GM18502 (cell line): ENCODE measurements at regions not wholly inside any gene's neighbourhood (a gene's known extent, or its start where the extent isn't known, plus 50 kb on each side); places are given as distances from the start of the nearest gene placed in this dataset.

Experiments used
- ATAC-seq: cut with Tn5 transposase; IDR thresholded peaks from one replicate; pipeline ENCODE4 v1.9.1; 2021; ENCODE audit warnings: mild to moderate bottlenecking; ENCODE audit not compliant: unreplicated experiment, poor library complexity

DNA sequence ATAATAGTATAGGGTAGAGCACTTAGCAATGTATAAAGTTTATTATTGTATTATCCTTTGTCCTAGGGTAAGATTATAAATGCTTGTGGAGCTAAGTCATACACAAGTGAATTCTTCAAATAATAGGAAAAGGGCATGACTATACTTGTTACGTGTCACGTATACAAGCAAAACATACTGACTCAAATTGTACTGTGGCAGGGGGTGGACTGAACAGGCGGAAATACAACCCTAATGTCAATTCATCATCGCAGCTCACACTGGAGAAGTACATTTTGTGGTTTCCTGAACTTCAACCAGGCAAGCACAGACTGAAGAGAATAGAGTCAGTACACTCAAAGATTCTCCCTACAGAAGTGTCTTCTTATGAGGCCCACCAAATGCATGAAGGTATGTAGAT, 201.0 kb downstream of the MBD2 start:
- ATAC-seq, result no peak

DNA sequence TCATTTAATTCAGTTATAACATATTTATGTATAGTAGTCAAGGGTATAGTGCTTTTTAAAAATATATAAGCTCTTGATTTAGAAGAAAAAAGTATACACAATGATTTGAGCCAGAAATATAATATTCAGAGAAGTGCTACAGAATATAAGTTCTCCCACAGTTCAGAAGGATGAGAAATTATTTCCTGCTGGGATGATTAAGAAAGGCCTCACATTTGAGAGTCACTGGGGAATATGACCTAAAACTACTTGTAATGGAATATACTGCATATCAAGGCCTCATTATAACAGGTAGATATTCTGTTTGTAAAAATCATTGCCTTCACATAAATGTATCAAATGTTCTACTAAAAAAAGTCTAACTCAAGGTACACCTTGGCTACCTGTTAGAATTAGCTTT, 203.5 kb downstream of the MBD2 start:
- ATAC-seq, result no peak

DNA sequence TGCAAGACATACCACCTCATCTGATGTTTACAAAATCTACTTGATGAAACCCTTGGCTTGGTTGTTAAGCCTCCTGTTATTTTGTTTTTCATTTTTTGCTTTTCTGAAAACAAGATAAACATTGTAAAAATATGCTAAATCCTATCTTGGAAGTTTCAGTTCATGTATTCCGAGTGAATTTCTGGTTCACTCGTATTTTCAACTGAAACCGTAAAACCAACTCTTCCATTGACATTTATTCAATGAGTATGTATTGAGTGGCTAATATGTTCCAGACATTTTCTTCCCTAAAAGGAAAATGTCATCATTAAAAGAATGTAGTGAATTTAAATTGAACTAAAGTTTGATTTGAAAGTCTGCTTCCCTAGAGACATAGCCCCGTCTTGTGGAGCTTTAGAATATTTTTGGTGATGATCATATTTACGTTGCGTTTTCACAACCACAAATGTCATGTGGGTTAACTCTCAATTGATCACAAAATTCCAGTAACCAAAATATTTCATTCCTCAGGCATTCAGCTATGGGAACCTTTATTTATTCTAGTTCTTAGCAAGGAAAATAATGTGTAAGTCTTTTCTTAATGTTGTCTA, 204.2 kb downstream of the MBD2 start:
- no peak for ATAC-seq

DNA sequence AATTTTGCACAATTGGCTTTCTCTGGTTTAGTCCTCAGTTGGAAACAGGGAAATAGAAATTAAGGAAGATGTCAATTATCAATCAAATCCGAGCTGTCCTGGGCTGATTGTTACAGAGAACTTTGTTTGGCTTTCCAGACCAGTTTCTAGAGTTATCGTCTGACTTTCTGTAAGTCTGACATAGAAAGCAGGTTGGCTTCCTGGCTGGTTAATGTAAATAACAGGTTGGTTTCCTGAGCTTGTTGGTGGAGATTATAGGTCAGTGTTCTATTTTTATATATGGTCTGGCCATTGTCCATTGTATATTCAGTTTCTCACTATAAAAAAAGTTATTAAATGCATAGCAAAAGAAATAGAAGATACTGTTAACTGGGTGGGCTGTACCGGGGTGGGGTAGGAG, 204.8 kb downstream of the MBD2 start:
- no peak for ATAC-seq

DNA sequence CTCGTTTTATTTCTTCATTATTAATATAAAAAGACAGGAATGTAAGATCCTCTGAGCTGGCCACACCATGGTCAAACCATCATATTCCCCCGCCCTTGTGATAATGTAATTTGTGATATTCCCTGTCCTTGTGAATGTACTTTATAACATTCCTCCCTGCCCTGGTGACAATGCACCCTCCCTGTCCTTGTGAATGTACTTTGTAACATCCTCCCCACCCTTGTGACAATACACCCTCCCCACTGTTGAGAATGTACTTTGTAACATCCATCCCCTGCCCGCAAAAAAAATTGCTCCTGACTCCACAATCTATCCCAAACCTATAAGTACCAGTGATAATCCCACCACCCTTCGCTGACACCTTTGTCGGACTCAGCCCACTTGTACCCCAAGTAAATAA, 211.0 kb downstream of the MBD2 start:
- ATAC-seq, result no peak

DNA sequence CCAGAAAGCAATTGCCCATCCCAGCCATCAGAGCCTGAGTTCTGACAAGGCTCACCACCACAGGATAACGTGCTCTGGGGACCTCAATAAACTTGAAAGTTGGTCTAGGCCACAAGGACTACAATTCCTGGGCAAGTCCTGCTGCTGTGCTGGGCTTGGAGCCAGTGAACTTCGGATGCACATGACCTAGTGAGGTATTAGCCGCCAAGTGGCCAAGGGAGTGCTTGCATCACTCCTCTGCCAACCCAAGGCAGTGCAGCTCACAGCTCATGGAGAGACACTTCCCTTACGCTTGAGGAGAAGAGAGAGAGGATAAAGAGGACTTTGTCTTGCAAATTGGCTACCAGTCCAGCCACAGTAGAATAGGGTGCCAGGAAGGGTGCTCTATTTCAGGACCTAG, 219.6 kb downstream of the MBD2 start:
- ATAC-seq, result no peak

DNA sequence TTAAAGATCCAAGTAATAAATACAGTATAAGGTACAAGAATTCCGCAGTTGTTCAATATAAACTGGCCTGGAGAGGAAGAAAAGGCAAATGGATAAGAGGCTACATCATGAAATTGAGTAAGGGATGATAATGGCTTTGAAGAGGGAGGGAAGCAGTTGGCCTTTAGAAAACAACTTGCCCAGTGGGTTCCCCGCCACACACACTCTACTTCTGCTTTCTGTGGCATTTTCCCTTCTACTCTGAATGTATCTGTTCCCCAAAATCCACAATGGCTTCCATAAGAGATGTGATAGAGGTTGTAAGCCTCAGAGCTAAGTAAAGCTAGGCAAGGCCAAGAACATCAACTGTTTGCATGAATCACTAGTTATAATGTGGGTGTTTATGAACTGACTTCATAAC, 221.3 kb downstream of the MBD2 start:
- ATAC-seq, result no peak

DNA sequence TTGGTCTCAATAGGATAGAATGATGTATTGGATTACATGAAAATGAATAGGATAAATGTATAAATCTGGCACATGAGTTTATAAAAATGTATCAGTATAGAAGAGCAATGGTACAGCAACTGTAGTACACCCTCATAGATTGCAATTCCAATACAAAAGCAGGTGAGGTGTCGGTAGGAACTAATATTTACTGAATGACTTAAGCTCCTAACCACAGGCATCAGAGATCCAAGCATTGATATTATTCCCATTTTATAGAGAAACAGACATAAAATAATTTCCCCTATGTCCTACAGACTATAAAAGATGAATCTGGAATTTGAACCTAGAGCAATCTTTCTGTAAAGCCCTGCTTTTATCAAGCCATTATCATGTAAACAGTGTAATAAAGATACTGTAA, 227.4 kb downstream of the MBD2 start:
- ATAC-seq, result no peak

DNA sequence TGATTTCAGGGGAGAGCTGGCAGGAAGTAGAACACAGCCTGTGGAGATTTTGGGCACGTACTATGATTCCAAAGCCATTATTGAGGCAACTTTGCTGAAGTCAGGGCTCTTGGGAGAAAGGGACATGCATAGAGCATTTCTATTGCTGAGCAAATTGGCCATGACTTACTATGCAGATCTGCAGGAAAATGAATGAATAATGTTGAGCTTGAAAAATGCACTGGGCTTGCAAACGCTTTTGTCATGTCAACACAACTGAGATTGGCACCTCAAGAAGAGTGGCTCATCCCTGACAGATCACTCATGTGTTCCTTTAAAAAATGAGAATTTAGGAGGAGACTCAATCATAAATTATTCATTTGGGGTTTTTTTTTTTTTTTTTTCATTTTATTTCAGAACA, 230.5 kb downstream of the MBD2 start:
- ATAC-seq, result no peak

DNA sequence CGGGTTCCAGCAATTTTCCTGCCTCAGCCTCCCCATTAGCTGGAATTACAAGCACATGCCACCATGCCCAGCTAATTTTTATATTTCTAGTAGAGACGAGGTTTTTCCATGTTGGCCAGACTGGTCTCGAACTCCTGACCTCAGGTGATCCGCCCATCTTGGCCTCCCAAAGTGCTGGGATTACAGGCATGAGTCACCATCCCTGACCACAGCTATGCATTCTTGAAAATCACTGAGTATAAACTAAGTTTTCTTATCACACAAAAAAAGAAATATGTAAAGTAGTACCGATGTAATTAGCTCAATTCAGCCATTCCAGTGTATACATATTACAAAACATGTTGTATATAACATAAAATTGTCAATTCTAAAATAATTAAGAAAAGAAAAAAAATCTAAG, 232.7 kb downstream of the MBD2 start:
- ATAC-seq, result no peak

DNA sequence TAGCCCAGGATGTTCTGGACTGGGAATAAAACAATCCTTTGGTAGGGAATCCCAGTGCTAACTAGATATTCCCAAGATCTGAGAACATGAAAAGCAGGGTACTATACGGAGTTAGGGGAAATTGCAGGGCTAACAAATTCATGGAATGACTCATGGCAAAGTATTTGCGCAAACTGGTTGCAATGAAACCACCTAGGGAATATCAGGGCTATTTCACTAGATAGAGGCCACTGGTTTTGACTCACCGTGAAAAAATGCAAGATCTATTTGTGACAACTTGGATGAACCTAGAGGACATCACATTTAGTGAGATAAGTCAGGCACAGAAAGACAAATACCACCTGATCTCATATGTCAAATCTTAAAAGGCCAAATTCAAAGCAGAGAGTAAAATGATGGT, 233.3 kb downstream of the MBD2 start:
- ATAC-seq, result no peak

DNA sequence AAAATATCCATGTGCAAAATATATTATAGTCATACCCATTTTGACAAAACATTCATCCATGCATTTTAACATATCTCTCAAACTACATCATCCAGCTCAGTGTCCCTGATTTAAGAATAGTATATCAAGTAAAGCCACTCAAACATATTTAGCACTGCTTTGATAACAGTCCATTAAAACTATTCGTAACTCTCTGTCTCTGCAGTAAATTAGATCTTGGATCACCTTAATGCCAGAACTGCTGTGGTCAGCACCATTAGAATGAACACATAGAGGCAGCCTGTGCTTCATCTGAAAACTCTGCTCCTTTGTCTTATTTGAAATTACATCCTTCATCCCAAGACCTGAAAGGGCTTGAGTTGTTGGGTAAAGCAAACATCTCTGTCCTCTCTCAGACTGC, 234.0 kb downstream of the MBD2 start:
- no peak for ATAC-seq

DNA sequence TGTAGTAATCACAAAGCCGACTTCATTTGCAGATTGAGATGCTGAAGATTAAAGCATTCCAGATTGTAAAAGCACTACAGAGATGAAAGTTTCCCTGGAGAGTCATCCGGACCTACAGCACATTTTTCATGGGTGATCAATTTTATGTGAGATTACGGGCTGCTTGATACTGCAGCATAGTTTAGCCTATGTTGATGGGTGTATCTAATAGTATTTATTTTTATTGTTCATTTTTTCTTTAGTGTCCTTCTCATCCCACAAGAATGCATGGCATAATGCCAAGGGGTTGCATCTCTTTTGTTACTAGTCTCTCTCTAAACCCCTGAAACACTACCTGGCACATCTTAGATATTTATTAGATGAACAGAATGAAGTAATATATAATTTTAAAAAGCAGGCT, 240.4 kb downstream of the MBD2 start:
- no peak for ATAC-seq

DNA sequence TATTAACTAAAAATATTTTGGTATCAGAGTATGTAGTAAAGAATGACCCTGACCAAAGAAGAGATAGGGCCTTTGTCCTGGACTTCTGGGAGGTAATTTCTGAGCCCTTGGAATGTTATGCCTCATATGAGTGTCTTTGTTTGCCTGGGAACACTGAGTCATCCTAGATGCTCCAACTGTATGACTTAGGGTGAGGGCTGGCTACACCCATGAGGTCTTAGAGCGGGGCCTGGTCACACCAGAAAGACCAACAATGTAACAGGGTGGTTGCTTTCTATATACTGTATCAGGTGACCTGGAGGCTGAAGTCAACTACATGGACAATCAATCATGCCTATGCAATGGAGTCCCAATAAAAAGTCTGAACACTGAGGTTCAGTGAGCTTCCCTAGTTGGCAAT, 253.1 kb downstream of the MBD2 start:
- ATAC-seq, result no peak

DNA sequence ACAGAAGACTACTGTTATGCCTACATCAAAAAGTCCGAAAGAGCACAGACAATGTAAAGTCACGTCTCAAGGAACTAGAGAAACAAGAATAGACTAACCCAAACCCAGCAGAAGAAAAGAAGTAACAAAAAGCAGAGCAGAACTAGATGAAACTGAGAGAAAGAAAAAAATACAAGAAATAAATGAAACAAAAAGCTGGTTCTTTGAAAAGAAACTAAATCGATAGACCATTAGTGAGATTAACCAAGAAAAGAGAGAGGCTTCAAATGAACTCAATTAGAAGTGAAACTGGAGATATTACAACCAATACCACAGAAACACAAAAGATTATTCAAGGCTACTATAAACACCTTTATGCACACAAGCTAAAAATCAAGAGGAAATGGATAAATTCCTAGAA, 271.8 kb downstream of the MBD2 start:
- ATAC-seq, result peak; percentile 53

DNA sequence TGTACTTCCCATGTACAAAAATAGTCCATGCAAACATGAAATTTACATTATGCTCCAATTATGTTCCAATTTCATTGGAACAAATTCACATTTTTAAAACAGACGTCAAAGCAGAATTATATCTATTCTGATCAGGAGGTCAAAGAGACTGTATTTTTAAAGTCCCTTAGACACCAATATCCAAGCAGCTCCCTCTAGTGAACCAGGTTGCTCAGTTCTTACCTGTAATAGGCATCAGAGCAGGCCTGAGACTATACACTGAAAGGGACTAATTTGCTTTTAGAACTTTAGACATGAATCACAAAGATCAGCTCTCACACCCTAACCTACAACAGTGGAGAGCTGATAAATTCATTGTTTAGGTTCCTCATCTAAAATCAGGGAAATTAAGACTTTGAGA, 273.9 kb downstream of the MBD2 start:
- ATAC-seq, result no peak

DNA sequence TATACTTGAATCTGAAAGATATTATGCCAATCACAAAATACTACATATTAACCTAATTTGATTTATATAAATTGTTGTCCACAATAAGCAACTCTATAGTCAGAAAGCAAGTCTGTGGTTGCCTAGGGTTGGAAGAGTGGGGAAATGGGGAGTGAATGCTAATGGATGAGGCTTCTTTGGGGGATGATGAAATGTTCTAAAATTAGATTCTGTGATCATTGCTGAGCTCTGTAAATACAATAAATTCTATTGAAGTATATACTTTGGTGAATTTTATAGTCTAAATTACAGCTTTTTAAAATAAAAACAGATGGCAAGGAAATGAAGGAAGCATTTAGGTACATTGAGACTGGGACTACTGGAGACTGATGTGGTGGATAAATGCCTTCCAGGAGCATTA, 275.5 kb downstream of the MBD2 start:
- no peak for ATAC-seq

DNA sequence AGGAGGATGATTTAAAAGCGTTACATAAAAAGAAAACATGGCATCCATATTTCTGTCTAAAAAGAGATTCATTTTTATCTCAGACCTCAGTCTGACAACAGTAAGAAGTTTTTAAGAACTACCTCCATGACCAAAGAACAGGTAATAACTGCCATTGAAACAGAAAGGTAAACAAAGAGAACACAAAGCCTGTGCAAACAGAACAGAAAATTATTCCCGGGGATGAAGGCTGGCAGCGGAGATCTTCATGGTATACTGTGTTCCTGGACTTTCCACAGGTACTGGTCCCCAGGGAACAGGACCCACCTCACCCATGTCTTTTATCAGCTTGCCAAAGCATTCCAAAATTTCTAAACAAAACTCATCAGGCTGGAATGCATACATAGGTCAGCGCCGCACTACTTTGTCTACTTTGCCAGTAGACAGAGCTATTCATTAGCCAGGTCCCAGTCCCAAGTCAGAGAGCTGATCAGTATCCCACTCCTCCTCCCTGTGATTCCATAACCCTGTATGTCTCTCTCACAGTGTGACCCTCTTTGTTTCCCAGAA, 277.3 kb downstream of the MBD2 start:
- no peak for ATAC-seq

DNA sequence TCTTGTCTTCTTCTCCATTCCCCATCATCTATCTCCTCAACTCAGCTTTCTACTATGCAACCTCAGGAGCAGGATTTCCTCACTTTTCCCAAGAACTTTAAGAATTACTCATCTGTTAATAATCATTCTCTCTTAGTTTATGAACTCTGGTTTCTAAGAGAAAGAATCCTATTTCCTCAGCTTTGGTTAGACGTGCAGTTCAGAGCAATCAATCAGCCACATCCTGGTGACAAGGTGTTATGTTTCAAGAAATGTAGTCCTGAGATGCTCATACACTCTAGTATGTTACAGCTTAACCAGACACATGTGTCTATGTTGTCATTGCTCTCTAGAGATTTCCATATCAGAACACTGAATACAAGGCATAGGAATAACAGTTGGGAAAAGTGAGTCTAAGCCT, 277.9 kb downstream of the MBD2 start:
- ATAC-seq, result no peak

DNA sequence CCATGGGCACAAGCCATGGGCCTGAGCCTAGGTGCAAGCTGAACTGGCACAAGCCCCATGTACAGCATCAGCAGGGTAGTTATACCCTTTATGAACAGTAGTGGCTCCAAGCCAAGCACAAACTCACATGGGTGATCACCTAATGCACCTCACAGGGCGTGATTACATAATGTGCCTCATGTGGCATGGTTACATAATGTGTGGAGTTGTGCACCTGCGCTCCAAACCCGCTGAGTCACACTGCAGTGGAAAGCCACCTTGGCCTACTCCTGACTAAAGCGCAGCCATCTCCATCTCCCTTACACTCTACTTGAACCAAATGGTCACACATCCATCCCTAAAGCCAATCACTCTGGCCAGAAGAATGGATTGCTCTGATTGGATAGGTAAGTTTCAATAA, 279.7 kb downstream of the MBD2 start:
- no peak for ATAC-seq

DNA sequence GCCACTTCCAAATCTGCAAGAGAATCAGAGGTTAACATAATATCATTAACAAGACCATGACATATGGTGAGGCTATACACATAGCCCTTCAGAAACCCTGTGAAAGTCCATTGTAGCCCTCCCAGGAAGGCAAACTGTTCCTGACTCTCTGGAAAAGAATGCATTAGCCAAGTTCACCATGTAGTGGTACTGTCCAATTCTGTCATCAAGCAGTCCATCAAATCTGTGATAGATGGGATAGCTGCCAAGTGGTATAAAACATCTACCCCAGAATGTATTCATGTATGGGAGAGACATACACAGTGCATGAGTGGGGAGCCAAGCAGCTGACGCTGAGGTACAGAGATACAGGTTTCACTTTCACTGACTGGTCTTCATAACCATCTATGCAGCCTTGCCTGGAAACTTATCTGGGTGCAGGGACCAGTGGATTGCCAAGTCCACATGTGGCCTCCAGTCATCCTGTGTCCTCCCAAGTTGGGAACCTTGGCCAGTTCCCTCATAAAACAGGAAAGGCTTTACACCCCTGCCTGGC, 281.1 kb downstream of the MBD2 start:
- no peak for ATAC-seq

DNA sequence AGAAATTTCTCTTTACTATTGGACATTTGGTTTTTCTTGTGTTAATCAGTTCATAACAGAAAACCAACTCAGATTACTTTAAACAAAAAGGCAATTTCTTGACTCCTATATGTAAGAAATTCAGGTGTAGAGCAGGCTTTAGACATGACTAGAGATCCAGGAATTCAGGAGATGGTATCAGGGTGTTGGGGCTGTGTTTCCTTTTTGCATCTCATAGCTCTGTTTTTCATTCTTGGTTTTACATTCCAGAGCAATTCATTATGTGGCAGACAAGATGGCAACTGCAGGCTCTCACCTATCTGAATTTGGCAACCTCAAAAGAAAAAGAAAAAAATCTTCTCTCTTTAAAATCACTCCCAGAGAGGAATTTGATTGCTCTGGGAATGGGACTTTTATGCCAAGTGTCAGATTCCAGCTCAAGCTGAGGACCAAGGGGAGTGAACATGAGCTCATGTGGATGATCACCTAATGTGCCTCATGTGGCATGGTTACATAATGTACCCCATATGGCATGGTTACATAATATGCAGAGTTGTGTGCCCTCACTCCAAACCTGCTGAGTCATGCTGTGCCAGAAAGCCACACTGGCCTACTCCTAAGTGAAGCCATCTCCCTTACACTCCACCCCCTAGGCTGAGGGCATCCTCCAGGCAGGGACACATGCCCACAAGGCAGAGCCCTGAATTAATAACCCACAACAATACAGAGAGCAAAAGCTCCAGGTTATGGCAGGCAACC, 282.7 kb downstream of the MBD2 start:
- ATAC-seq, result no peak
